Skeletal muscle tissue (tissue), 3 donors: ENCODE measurements at regions not wholly inside any gene's neighbourhood (a gene's known extent, or its start where the extent isn't known, plus 50 kb on each side); places are given as distances from the start of the nearest gene placed in this dataset.

Experiments used
- H3K27ac ChIP-seq: one replicate; pipeline ENCODE4 v1.7.0; 2013; ENCODE audit warnings: mild to moderate bottlenecking, low read depth, low read length, inconsistent platforms
- H3K27me3 ChIP-seq, 3 donors: one replicate each; pipeline ENCODE4 v1.7.0; 2013; ENCODE audit warnings: low read length in 3 of 3; ENCODE audit not compliant: control insufficient read depth in 3 of 3, insufficient read depth in 3 of 3
- H3K36me3 ChIP-seq, 3 donors: one replicate each; pipeline ENCODE4 v1.7.0; 2013; ENCODE audit warnings: low read length in 3 of 3; ENCODE audit not compliant: control insufficient read depth in 3 of 3, insufficient read depth in 3 of 3
- H3K4me1 ChIP-seq, 3 donors: one replicate each; pipeline ENCODE4 v1.7.0; 2013; ENCODE audit warnings: low read length in 3 of 3, mild to moderate bottlenecking in 3 of 3; ENCODE audit not compliant: control insufficient read depth in 3 of 3, insufficient read depth in 3 of 3
- H3K4me3 ChIP-seq, 3 donors: one replicate each; pipeline ENCODE4 v1.7.0; 2013; ENCODE audit warnings: low read length in 3 of 3
- H3K9ac ChIP-seq, 3 donors: one replicate each; pipeline ENCODE4 v1.7.0; 2013; ENCODE audit warnings: low read length in 3 of 3, mild to moderate bottlenecking in 3 of 3, moderate library complexity in 2 of 3, low read depth in 1 of 3
- H3K9me3 ChIP-seq, 3 donors: one replicate each; pipeline ENCODE4 v1.7.0; 2013; ENCODE audit warnings: low read length in 3 of 3; ENCODE audit not compliant: control insufficient read depth in 3 of 3
- donor health status: Osteomylitis.

- H3K4me3 ChIP-seq = no peak overlapping the region
- H3K9me3 ChIP-seq = no peaks in the 10 kb centered on the region
- no peaks in the 10 kb centered on the region for H3K36me3 ChIP-seq
- peaks cover 0 to 2% (median 0%) of the 10 kb centered on the region in 3 donors for H3K27me3 ChIP-seq
- H3K4me1 ChIP-seq = no peaks in the 10 kb centered on the region
- H3K9ac ChIP-seq = no peak overlapping the region
- no peak overlapping the region for H3K27ac ChIP-seq
These were observed 58.8 kb upstream of the UBL3 start for GRCh38 chr13:29909081-29909730.

DNA sequence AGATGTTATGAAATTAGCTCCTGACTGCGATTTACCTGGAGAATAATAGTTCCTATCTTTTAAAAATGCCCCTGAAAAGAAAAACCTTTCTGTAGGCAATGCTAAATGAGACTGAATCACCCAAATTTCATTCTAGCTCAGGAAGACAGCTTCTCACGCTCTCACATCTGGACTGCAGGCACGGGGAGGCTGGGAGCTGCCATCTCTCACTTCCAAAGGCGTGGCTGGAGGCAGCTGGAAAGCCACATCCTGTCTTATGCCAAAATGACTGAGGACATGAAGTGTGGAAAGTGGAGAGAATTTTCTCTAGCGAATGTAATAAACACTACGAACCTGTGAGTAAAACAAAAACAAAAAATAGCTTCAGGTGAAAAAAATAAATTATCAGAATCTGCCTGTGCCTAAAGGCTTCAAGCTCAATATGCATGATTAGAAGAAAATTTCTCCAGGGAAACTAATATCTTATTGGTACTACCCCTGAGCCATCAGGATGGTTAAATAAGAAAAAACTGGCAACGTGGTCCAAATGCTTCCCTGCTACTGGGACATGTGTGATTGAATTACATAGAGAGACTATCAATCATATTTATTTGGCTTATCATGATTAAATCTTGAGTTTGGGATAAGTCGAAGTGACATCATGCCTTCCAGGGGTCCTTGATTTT is 58.1 kb upstream of the UBL3 start:
- Histone ChIP-seq H3K36me3 (no peaks in the 10 kb centered on the region), H3K9me3 (no peaks in the 10 kb centered on the region), H3K9ac (no peak overlapping the region), H3K4me3 (no peak overlapping the region), H3K27ac (no peak overlapping the region), H3K27me3 (peaks cover 0 to 2% (median 0%) of the 10 kb centered on the region in 3 donors), H3K4me1 (no peaks in the 10 kb centered on the region)

- H3K4me3 ChIP-seq = no peak overlapping the region
- no peak overlapping the region for H3K27ac ChIP-seq
- H3K4me1 ChIP-seq = no peaks in the 10 kb centered on the region
- H3K9me3 ChIP-seq = no peaks in the 10 kb centered on the region
- H3K27me3 ChIP-seq = peaks cover 0 to 2% (median 0%) of the 10 kb centered on the region in 3 donors
- H3K9ac ChIP-seq = no peak overlapping the region
- no peaks in the 10 kb centered on the region for H3K36me3 ChIP-seq
These were observed 57.3 kb upstream of the UBL3 start for GRCh38 chr13:29907670-29908069.

GRCh38 chr13:29906432-29907011 is 56.1 kb upstream of the UBL3 start:
- no peaks in the 10 kb centered on the region for H3K36me3 ChIP-seq
- H3K27ac ChIP-seq = no peak overlapping the region
- no peaks in the 10 kb centered on the region for H3K4me1 ChIP-seq
- no peaks in the 10 kb centered on the region for H3K9me3 ChIP-seq
- H3K27me3 ChIP-seq = peaks cover 0 to 2% (median 0%) of the 10 kb centered on the region in 3 donors
- no peak overlapping the region for H3K9ac ChIP-seq
- no peak overlapping the region for H3K4me3 ChIP-seq

GRCh38 chr13:29905845-29906244 is 55.4 kb upstream of the UBL3 start:
- Histone ChIP-seq H3K27ac (no peak overlapping the region), H3K9me3 (no peaks in the 10 kb centered on the region), H3K36me3 (no peaks in the 10 kb centered on the region), H3K4me3 (no peak overlapping the region), H3K27me3 (peaks cover 0 to 2% (median 0%) of the 10 kb centered on the region in 3 donors), H3K4me1 (no peaks in the 10 kb centered on the region), H3K9ac (no peak overlapping the region)

- Histone ChIP-seq H3K27me3 (peaks cover 0 to 2% (median 0%) of the 10 kb centered on the region in 3 donors), H3K4me3 (no peak overlapping the region), H3K4me1 (no peaks in the 10 kb centered on the region), H3K9ac (no peak overlapping the region), H3K36me3 (no peaks in the 10 kb centered on the region), H3K9me3 (no peaks in the 10 kb centered on the region), H3K27ac (no peak overlapping the region)
These were observed 53.6 kb upstream of the UBL3 start for GRCh38 chr13:29903996-29904395.

DNA sequence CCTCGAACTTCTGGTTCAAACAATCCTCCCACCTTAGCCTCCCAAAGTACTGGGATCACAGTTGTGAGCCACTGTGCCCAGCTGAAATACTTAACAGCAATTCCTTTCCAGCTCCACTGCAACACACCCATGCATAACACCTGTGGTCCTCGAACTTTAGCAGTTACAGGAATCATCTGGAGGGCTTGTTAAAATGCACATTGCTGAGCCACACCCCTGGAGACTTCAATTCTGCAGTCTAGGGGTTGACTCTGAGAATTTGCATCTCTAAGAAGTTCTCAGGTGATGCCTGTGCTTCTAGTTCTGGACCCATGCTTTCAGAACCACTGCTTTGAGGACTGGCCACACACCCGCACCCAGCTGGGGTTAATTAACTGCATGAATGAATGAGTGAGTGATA is 53.1 kb upstream of the UBL3 start:
- no peak overlapping the region for H3K4me3 ChIP-seq
- no peak overlapping the region for H3K9ac ChIP-seq
- H3K36me3 ChIP-seq = no peaks in the 10 kb centered on the region
- H3K9me3 ChIP-seq = no peaks in the 10 kb centered on the region
- H3K27ac ChIP-seq = no peak overlapping the region
- no peaks in the 10 kb centered on the region for H3K4me1 ChIP-seq
- peaks cover 0 to 2% (median 0%) of the 10 kb centered on the region in 3 donors for H3K27me3 ChIP-seq

- H3K4me1 ChIP-seq = no peaks in the 10 kb centered on the region
- peaks cover 0 to 2% (median 0%) of the 10 kb centered on the region in 3 donors for H3K27me3 ChIP-seq
- H3K36me3 ChIP-seq = no peaks in the 10 kb centered on the region
- no peak overlapping the region for H3K4me3 ChIP-seq
- H3K27ac ChIP-seq = no peak overlapping the region
- H3K9me3 ChIP-seq = no peaks in the 10 kb centered on the region
- H3K9ac ChIP-seq = no peak overlapping the region
These were observed 52.4 kb upstream of the UBL3 start for GRCh38 chr13:29902632-29903305.

GRCh38 chr13:29901710-29902631 is 51.6 kb upstream of the UBL3 start:
- no peaks in the 10 kb centered on the region for H3K4me1 ChIP-seq
- no peak overlapping the region for H3K27ac ChIP-seq
- H3K9ac ChIP-seq = no peak overlapping the region
- no peak overlapping the region for H3K4me3 ChIP-seq
- H3K36me3 ChIP-seq = no peaks in the 10 kb centered on the region
- no peaks in the 10 kb centered on the region for H3K27me3 ChIP-seq
- no peaks in the 10 kb centered on the region for H3K9me3 ChIP-seq
